ACHN (cell line): ENCODE measurements at regions not wholly inside any gene's neighbourhood (a gene's known extent, or its start where the extent isn't known, plus 50 kb on each side); places are given as distances from the start of the nearest gene placed in this dataset.

ENCODE experiments used
- DNase-seq: peaks from one replicate; pipeline ENCODE4 v3.0.0-alpha.2; 2015
- in situ Hi-C: cut with HindIII; loops from 2 replicates; pipeline ENCODE4 v1.10.0; 2017; ENCODE audit warnings: low sequenced_read_pairs, low pct_ligation_motif_present, low pct_unique_long_range_greater_than_20kb

GRCh38 chr11:70500076-70500847, 101.9 kb downstream of the CTTN start:
- in situ Hi-C loops = no loop called here
- no peak for DNase-seq

- no peak for DNase-seq
- in situ Hi-C loops = no loop called here
These were observed 102.9 kb downstream of the CTTN start for GRCh38 chr11:70501051-70501901.

- in situ Hi-C loops = no loop called here
- no peak for DNase-seq
These were observed 103.7 kb downstream of the CTTN start for GRCh38 chr11:70501933-70502540.

GRCh38 chr11:70502677-70503467, 104.5 kb downstream of the CTTN start:
- DNase-seq = no peak
- in situ Hi-C loops = no loop called here

- DNase-seq = no peak
- in situ Hi-C loops = no loop called here
These were observed 105.3 kb downstream of the CTTN start for GRCh38 chr11:70503468-70504221.

GRCh38 chr11:70504246-70505020, 106.1 kb downstream of the CTTN start:
- in situ Hi-C loops = no loop called here
- no peak for DNase-seq

- DNase-seq = no peak
- in situ Hi-C loops = no loop called here
These were observed 107.0 kb downstream of the CTTN start for GRCh38 chr11:70505331-70505731.

GRCh38 chr11:70505761-70506657, 107.7 kb downstream of the CTTN start:
- in situ Hi-C loops = no loop called here
- DNase-seq = no peak

GRCh38 chr11:70506658-70506970, 108.3 kb downstream of the CTTN start:
- DNase-seq = no peak
- in situ Hi-C loops = no loop called here

GRCh38 chr11:70506986-70507385, 108.7 kb downstream of the CTTN start:
- DNase-seq = no peak
- in situ Hi-C loops = no loop called here

- DNase-seq = no peak
- in situ Hi-C loops = no loop called here
These were observed 109.3 kb downstream of the CTTN start for GRCh38 chr11:70507466-70508230.

GRCh38 chr11:70508231-70508480, 109.8 kb downstream of the CTTN start:
- no peak for DNase-seq
- in situ Hi-C loops = no loop called here

GRCh38 chr11:70509476-70509875, 111.1 kb downstream of the CTTN start:
- DNase-seq = no peak
- in situ Hi-C loops = no loop called here

GRCh38 chr11:70510106-70510505, 111.8 kb downstream of the CTTN start:
- no peak for DNase-seq
- in situ Hi-C loops = no loop called here

- in situ Hi-C loops = no loop called here
- DNase-seq = no peak
These were observed 112.2 kb downstream of the CTTN start for GRCh38 chr11:70510571-70510970.

GRCh38 chr11:70511345-70511744, 113.0 kb downstream of the CTTN start:
- DNase-seq = no peak
- in situ Hi-C loops = no loop called here
